NCI-H1048 (cell line): ENCODE measurements at regions not wholly inside any gene's neighbourhood (a gene's known extent, or its start where the extent isn't known, plus 50 kb on each side); places are given as distances from the start of the nearest gene placed in this dataset.
"Not testable (repeated sequence)": the region's sequence is repeated elsewhere in the genome, so short reads cannot be mapped to it uniquely, and the experiment has no call there.

Experiments
- DNase-seq: peaks from one replicate; lab custom pipeline; 2025; lab: John Stamatoyannopoulos, UW

DNA sequence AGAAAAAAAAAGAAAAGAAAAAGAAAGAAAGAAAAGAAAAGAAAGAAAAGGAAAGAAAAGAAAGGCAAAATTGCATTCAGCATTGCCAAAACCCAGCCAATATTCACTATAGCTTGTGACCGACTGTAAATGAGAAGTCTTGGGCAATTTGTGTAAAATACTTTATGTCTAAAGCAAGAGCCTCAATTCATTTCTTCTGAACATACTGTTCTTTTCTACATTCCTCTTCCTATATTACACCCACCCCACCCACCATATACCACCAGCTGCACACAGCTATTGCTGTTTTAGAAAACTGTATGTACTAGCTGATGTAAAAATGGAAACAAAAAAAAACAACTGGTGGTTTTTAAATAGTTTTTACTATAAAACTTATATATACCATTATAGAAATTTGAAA is 156.9 kb upstream of the TTC29 start:
- no peak for DNase-seq

DNA sequence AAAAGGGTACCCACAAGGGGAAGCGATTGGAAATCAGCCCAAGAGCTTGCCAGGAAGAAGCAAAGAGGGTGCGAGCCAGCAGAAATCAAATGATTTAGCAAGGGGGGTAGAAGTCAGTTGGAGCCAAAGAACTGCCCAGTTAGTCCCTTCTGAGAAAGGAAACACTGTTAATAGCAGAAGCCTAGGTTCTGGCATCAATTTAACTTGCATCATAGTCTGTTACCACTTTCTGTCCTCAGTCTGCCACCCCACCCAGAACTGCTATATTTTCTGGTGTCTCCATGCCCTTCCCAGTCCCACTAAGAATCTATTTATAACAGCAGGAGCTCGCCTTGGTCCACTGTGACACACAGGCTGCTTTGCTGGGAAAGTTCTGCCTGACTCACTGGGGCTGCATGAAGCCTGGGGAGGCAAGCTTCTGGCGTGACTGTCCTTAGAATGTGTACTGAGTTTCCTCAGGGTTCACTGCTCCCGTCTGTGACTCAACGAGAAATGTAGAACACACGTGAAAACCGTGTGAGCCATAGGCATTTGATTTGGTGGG is 157.8 kb upstream of the TTC29 start:
- no peak for DNase-seq

DNA sequence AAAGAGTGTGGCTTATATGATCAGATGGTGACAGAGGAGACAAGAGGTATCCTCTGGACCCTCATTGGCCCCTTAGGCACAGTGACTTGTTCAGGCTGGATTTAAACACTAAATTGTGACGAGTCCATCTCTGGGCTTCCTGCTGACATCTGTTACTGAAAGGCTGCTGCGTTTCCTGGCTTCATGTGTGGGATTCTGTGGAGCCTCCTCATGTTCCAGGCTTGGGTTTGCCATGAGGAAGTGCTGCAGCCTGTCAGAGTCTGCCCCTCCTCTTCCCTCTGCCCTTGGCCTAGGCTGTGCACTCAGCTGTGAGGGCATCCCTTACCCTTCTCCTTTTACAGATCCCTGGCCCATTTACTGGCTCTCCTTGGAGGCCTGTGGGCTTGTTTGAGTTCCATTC is 159.1 kb upstream of the TTC29 start:
- no peak for DNase-seq

DNA sequence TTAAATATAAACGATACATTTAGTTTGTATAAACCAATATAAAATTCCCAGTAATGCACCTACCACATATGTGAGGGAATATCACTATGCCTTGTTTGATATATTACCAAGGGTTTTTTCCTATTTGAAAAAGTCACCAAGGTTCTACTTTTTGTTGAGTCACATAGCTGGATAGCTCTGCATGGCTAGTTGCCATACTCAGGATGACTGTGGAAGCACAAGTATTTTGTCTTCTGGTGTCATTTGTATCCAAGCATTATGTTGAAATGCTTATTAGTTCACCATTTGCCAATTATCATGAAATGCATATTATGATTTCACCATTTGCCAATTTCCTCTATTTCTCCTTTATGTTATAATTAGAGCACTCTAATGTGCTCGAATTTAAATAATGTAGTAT is 162.7 kb upstream of the TTC29 start:
- DNase-seq, result no peak

DNA sequence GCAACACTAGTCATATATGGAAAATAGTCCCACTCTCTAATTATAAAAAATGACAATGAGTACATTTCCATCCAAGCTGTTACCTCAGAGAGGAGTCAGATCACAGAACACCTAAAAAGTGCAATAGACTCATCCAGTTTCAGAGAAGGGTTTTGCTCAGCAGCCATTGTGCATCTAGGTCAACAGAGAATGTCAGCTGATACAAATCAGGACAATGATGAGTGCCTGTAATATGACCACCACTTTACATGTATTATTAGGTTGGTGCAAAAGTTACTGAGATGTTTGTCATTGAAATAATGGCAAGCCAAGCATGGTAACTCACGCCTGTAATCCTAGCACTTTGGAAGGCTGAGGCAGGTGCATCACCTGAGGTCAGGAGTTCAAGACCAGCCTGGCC is 164.1 kb upstream of the TTC29 start:
- no peak for DNase-seq

DNA sequence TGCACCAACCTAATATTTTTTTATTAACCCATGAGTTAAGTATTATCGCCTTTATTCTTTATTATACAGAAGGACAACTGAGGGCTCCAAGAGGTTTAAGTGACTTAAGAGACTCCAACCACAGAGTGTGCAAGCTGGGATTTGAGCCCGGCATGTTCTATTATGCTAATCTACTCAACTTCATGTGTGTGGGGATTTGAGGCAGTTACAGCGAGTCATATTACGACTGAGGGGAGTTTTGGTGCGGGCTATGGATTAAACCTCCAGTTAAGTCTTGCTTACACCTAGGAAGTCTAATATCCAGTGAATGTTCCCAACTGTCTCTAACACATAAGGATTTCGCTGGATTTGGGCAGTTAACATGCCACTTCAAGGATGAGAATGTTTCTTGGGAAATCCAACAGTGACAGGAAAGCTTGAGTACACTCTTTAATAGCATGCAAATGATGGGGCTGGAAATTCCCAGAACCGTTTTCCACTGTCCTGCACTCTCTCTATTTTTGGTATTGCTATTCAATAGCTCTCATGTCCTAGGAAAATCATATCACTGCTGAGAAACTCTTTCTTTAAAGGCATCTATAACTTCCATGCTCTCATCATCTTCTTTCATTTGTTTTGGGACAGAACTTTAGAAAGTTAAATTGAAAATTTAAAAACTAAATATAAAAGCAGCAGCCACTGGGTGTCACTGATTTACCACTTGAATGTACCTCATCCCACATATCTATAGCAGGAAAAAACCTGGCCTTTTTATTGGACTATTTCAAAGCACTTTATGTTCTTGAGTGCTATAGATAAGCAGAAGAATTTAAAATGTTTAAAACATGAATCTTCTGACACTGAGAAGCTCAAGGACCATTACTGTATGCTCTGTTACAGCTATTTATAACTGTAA is 165.1 kb upstream of the TTC29 start:
- DNase-seq, result no peak

DNA sequence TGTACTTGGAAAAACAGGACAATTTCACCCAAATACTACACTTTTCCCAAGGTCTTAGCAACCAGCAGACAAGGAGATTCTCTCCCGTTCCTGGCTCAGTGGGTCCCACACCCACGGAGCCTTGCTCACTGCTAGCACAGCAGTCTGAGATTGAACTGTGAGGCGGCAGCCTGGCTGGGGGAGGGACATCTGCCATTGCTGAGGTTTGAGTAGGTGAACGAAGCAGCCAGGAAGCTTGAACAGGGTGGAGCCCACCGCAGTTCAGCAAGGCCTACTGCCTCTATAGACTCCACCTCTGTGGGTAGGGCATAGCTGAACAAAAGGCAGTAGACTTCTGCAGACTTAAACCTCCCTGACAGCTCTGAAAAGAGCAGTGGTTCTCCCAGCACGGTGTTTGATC is 166.5 kb upstream of the TTC29 start:
- DNase-seq, result not testable (repeated sequence)

DNA sequence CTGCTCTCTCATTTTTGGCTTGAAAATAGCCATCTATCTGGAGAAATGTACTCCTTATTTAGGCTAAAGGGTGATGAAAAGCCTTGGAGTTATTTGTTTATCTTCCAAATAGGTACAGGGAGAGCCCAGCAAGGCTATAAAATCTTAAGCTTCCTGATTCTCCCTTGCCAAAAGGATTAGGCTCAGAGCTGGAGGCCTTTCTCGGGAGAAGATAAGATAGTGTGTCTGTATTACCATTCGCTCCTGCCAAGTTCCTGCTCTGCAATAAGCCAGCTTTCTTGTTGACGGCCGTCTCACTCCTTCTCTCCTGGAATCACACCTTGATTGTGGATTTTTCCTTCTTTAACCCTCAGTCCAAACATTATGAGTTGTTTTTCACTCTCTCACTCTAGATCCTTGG is 171.8 kb upstream of the TTC29 start:
- no peak for DNase-seq

DNA sequence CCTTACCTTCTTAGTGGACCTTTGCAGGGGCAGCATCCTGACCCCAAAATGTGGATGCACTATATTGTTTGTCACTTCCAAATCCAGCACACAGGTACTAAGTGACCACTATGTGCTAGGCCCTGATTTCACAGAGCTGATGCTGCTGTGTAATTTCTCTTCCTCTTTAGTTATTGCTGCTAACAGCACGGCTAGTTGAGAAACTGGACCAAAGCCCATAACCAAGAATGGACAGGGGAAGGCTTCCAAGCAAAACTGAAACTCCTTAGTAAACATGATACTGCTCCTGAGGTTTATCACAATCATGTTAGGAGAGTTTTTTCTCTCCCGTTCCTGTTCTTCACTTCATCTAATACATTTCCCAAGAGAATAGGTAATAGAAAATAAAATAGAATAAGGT is 172.9 kb upstream of the TTC29 start:
- no peak for DNase-seq

DNA sequence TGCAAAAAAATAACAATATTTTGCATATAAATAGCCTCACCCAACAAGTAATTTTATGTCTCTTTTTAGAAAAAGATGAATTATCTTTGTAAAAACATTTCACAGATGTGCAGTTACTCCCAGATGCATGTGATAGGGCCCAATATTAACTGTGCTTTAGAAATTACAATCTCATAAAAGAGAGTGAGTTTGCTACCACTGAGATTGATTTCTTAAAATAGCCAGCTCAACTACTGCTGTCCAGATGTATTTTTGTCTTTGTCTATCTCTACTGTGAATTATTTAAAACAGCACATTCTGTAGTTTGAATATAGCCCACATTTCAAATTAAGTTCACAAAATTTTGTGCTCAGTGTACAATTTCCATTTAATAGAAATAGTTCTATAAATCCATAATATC is 177.0 kb upstream of the TTC29 start:
- no peak for DNase-seq

DNA sequence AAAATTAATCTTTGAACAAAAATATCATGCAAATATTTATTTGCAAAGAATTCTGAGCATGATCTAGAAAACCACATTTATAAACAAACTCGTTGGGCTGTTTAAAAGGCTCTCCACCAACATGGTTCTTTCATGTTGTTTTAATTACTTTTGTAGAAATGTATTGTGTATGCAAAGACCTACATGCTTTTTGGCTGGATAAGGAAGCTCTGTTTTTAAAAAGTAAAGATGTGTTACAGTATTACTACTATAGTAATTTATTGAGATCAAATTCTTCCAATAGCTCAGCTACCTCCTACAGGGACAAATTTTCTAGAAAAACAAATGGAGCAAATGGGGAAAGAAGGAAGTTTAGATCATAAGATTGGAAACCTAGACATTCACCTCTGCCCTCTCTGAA is 177.5 kb upstream of the TTC29 start:
- no peak for DNase-seq

DNA sequence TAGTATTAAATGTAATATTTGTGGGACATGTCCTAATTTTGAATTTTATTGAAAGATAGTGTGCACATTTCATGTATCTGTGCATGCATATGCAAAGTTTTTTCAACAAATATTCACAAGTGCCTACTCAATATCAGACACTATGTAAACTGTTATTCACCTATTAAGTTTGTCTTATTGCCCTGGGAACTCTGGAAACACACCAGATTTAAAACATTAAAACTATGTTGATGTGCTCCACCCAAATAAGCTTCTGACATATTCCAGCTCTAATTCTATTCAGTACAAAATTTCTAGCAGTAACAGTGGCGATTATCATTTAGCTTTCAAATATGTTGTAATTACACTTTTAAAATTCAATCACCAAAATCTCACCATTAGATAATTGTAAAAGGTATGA is 183.1 kb upstream of the TTC29 start:
- DNase-seq, result no peak

DNA sequence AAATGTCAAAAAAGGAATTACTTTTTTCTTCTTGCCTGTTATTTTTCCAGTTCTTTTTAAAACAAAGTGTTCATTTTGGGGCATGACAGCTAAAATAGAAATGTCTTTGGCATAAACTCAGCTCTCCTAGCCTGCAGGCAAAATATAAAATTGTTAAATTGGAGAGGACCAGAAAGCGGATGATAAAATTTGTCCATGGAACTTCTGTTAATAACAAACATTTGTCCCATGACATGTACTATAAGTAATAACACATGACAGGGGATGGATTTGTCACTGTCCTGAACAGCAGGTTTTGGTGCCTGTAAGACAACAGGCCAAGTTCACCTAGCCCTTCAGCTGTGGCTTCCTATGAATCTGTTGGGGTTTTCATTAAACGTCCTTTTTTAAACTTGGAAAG is 184.0 kb upstream of the TTC29 start:
- DNase-seq, result no peak

DNA sequence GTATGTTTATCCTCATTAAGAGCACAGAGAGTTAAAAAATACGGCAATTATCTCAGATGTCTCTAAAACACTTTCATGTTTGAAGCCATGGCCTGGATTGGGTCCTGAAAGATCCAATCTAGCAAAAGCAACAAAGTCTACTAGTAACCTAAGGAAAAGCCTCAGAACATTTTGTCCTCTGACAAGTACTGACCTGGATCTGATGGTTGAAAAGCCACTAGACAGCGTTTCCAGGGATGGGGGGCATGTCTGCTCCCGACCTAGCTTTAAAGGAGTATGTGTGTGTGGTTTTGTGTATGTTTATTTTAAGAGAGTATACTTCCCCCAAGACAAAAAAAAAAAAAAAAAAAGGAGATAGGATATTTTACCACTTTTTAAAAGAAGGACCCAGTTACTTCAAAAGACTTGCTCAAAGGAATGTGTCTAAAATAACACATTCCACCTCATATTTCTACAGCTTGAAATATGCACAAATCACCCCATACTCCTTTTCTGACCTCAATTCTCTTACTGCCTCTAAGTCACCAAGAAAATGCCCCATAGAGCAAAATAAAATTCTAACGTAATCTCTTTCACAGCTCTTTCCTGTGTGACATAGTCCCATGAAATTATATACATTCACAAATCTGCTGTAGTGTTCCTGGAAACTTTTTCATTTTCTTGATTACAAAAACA is 189.0 kb upstream of the TTC29 start:
- no peak for DNase-seq

DNA sequence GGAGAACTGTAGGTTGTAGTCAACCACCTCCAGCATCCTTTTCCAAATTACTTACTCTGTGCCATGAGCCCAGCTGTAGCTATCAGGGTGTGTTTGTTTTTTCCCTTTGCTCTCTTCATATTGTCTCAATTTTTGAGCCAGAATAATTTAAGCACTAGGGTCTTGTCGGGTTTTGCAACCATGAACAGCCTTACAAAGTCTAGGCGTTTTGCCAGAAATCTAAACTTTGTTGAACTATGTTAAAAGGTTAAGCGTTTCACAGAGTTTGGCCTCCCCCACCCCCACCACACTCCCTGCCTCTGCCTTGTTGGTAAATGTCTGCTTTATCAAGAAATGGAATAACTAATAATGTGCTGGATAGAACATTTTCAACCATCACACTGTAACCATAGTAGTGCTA is 190.6 kb upstream of the TTC29 start:
- no peak for DNase-seq

DNA sequence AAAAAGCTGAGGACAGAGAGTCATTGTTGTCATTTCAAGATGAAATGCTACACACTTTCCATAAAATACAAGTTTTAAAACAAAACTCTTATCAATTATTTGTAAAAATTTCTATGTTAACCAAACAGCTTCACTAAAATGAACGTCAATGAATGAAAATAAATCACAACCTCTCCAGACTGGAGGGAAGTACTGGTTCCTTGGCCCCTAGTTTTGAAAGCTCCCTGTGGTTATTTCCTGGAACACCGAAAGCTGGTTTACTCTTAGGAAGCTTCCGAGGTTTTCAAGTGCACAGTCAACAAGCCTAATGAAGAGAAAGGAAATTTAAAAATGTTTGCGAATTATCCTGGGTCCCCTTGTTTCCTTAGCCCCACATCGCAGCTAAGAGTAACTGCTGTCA is 191.1 kb upstream of the TTC29 start:
- DNase-seq, result no peak

DNA sequence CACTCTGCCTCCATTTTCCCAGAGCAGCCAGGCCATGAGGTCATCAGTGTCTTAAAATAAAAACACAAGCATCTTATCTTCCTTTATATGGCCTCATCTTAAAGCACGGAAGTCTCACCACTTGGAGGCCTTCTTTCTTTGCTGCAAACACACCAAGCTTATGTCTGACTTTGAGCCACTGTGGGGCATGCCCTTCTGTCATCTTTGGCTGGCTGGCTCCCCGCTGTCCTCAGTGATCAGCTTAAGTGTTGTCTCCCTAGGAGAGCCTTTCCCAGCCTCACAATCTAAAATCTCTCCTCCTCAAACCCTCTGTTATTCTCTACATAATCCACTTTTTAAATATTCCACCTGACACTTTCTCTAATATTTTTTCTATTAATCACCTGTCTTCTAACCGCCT is 191.6 kb upstream of the TTC29 start:
- no peak for DNase-seq

DNA sequence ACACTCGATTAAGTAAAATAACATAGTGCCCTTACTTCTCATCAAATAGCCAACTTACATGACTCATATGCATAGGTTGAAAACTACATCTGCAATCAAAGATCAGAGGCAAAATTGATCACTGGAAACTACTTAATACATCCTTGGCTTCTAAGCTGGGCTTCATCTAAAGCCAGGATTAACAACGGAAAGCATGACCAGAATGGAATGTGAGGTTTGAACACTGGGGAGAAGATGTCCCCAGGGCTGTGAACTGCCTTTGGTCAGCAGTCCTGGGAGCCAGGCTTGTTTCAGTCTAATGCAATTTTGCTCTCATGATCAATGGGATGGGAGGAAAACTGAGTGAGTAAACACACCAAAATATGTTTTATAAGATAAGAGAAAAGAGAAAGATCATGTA is 192.5 kb upstream of the TTC29 start:
- DNase-seq, result no peak

DNA sequence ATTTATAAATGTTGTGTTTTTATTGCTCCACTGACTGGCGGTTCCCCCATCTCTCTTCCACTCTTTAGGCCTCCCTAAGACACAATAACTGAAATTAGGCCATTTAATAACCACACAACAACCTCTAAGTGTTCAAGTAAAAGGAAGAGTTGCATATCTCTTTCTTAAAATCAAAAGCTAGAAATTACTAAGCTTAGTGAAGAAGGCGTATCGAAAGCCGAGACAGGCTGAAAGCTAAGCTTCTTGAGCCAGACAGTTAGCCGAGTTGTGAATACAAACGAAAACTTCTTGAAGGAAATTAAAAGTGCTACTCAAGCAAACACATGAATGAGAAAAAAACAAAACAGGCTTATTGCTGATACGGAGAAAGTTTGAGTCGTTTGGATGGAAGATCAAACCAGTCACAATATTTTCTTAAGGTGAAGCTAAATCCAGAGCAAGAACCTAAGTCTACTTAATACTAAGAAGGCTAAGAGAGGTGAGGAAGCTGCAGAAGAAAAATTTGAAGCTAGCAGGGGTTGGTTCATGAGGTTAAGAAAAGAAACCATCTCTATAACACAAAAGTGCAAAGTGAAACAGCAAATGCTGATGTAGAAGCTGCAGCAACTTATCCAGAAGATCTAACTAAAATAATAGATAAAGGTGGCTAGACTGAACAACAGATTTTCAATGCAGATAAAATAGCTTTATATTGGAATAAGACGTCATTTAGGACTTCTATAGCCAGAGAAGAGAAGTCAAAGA is 194.0 kb upstream of the TTC29 start:
- no peak for DNase-seq

DNA sequence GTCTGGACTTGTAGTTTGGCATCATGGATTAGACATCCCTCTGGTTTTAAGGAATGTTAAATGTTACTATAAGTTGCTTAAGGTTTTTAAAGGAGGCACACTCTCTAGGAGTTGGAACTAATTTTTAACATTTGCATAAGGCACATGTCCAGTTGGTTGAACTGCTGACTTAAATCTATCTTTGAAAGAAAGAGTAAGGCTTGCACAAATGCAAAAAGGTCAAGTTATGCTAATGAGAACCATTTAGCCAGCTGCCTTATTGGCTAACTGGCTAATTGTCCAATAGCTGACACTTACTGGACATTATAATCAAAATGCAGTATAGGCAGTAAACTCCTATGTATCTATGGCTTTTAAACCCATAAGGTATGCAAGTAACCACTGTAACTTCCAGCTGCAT is 206.1 kb upstream of the TTC29 start:
- DNase-seq, result no peak

DNA sequence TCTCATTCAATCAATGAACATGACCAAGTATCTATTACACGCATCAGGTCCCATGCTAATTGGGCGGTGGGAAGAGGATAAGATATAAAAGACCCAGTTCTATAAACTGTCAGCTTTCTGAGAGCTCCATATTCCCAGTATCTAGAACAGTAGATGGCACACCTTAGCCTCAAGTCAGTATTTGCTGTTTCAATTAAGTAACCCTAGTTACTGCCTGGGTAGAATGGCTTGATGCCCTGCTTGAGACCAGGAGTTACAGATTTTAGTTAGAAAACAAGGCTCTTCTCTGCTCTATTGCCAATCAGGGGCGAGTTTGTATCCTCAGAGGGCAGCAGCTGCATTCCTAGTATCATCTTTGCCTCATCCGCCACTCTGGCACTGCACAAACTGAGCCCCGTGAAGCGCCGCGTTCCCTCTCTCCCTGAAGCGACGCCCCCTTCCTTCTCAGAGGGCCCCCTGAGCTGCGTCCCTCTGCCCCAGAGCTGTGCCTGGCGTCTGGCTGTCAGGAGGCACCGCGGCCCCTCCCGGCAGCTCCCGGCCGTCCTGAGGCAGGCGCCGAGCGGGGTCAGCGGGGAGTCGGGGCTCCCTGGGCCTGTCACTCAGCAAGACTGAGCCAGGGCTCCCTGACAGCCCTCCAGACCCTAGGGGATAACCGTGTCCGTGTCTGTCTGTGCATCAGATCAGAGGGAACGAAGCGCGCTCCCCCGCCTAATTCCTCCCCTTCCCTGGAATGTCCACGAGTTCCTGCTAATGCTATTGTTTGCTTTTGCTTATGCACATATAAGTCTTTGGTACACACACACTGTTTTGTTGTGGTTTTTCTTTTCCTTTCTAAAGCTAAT is 212.4 kb upstream of the TTC29 start:
- no peak for DNase-seq
